ENCODE measurements at regions not wholly inside any gene's neighbourhood (a gene's known extent, or its start where the extent isn't known, plus 50 kb on each side); places are given as distances from the start of the nearest gene placed in this dataset.

- H3K9me3 Mint-ChIP-seq = no peaks in the 10 kb centered on the region
- no peaks in the 10 kb centered on the region for H3K4me1 Mint-ChIP-seq
- no peak overlapping the region for H3K27ac Mint-ChIP-seq
- no peak overlapping the region for H3K4me3 Mint-ChIP-seq
- no peak for TF ChIP-seq CTCF (IDR thresholded peaks at IDR 0.05; ENCODE audit: unreplicated experiment)
- DNase-seq (ENCODE audit: low spot score in 2 of 2, unreplicated experiment in 2 of 2) = no peak
- no peaks in the 10 kb centered on the region for H3K36me3 Mint-ChIP-seq
- peaks cover 30% of the 10 kb centered on the region for H3K27me3 Mint-ChIP-seq (ENCODE audit: low read depth)
Observed at GRCh38 chr11:32171445-32171844, 80.6 kb downstream of the RCN1 start.

- no peak for TF ChIP-seq CTCF (IDR thresholded peaks at IDR 0.05; ENCODE audit: unreplicated experiment)
- no peaks in the 10 kb centered on the region for H3K4me1 Mint-ChIP-seq
Observed at GRCh38 chr11:32172041-32172847, 81.4 kb downstream of the RCN1 start.

GRCh38 chr11:32172848-32173834 lies 82.3 kb downstream of the RCN1 start:
- H3K27me3 Mint-ChIP-seq (ENCODE audit: low read depth) = peaks cover 31% of the 10 kb centered on the region
- no peaks in the 10 kb centered on the region for H3K9me3 Mint-ChIP-seq
- no peaks in the 10 kb centered on the region for H3K36me3 Mint-ChIP-seq
- no peaks in the 10 kb centered on the region for H3K4me1 Mint-ChIP-seq
- H3K27ac Mint-ChIP-seq = no peak overlapping the region
- TF ChIP-seq CTCF (IDR thresholded peaks at IDR 0.05; ENCODE audit: unreplicated experiment) = no peak
- H3K4me3 Mint-ChIP-seq = no peak overlapping the region
- peak; percentile 32 to 65 for DNase-seq (ENCODE audit: low spot score in 2 of 2, unreplicated experiment in 2 of 2)

More at GRCh38 chr11:32172041-32172847, 81.4 kb downstream of the RCN1 start:
- Mint-ChIP-seq H3K36me3 (no peaks in the 10 kb centered on the region), H3K9me3 (no peaks in the 10 kb centered on the region), H3K27me3 (ENCODE audit: low read depth) (peaks cover 28% of the 10 kb centered on the region), H3K4me3 (no peak overlapping the region), H3K27ac (no peak overlapping the region)
- no peak for DNase-seq (ENCODE audit: low spot score in 2 of 2, unreplicated experiment in 2 of 2)

- no peaks in the 10 kb centered on the region for H3K9me3 Mint-ChIP-seq
- H3K27ac Mint-ChIP-seq = no peak overlapping the region
- no peak for DNase-seq (ENCODE audit: low spot score in 2 of 2, unreplicated experiment in 2 of 2)
- H3K4me1 Mint-ChIP-seq = no peaks in the 10 kb centered on the region
- TF ChIP-seq CTCF (IDR thresholded peaks at IDR 0.05; ENCODE audit: unreplicated experiment) = no peak
- H3K4me3 Mint-ChIP-seq = no peak overlapping the region
- no peaks in the 10 kb centered on the region for H3K36me3 Mint-ChIP-seq
- peaks cover 36% of the 10 kb centered on the region for H3K27me3 Mint-ChIP-seq (ENCODE audit: low read depth)
Observed at GRCh38 chr11:32173977-32174376, 83.1 kb downstream of the RCN1 start.

GRCh38 chr11:32176223-32176934 lies 85.5 kb downstream of the RCN1 start:
- H3K27me3 Mint-ChIP-seq (ENCODE audit: low read depth) = peaks cover 28% of the 10 kb centered on the region
- H3K4me3 Mint-ChIP-seq = no peak overlapping the region
- no peak overlapping the region for H3K27ac Mint-ChIP-seq
- no peaks in the 10 kb centered on the region for H3K4me1 Mint-ChIP-seq
- DNase-seq (ENCODE audit: low spot score in 2 of 2, unreplicated experiment in 2 of 2) = peak; percentile 45 to 87
- peak; percentile 94 for TF ChIP-seq CTCF (IDR thresholded peaks at IDR 0.05; ENCODE audit: unreplicated experiment)
- H3K36me3 Mint-ChIP-seq = no peaks in the 10 kb centered on the region
- no peaks in the 10 kb centered on the region for H3K9me3 Mint-ChIP-seq

Measured in mesothelial cell of epicardium (in vitro differentiated cells).